GM19239 (cell line): ENCODE measurements at regions not wholly inside any gene's neighbourhood (a gene's known extent, or its start where the extent isn't known, plus 50 kb on each side); places are given as distances from the start of the nearest gene placed in this dataset.

Source experiments
- DNase-seq: peaks from one replicate; pipeline ENCODE4 v3.0.0; 2011; ENCODE audit warnings: low spot score; ENCODE audit not compliant: insufficient read length
- FAIRE-seq: peaks from 2 replicates; lab custom pipeline; 2011; peaks lifted over from hg19 to GRCh38; lab: Jason Lieb, UNC

DNA sequence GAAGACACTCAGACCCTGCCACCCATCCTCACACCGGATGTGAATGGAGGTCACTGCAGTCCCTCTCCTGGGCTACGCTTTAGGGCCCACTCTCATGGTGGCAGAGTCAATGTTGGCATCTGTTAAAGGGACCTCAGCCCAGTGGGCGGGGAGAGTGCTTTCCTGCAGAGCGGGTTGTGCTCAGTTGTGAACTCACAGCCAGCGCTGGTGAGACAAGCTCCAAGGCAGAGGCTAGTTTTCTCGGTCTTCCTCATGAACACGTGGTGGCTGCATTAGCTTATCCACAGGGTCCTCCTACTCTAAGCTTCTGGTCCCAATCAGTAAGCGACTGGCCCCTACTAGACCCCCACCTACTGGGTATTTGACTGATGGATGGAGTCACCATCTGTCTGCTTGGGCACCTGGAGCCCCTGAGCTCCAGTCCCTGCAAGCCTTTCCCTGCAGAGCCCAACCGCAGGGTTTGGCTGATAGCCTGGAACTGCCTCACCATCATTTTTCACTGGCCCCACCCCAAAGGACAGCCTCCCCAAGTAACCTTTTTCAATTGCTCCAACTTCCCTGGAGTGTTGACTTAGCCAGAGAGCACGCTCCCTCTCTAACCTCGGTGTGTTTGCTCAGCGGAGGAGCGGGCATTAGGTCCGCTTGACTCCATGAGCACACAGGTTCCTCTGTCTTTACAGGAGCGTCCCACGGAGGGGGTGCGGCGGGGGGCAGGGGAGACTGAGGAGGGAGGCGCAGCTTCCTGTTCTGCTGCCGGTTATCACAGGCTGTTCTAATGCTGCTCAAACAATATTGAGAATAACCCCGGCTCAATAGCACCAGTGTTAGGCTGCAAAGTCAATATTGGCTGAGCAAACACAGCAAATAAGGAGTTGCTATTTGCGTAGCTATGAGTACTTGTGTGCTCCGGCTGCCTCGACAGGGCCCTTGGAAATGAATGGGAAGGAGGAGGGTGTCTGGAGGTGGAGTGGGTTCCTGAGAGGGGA, 141.7 kb downstream of the RPLP1 start:
- no peak for DNase-seq
- no peak for FAIRE-seq

DNA sequence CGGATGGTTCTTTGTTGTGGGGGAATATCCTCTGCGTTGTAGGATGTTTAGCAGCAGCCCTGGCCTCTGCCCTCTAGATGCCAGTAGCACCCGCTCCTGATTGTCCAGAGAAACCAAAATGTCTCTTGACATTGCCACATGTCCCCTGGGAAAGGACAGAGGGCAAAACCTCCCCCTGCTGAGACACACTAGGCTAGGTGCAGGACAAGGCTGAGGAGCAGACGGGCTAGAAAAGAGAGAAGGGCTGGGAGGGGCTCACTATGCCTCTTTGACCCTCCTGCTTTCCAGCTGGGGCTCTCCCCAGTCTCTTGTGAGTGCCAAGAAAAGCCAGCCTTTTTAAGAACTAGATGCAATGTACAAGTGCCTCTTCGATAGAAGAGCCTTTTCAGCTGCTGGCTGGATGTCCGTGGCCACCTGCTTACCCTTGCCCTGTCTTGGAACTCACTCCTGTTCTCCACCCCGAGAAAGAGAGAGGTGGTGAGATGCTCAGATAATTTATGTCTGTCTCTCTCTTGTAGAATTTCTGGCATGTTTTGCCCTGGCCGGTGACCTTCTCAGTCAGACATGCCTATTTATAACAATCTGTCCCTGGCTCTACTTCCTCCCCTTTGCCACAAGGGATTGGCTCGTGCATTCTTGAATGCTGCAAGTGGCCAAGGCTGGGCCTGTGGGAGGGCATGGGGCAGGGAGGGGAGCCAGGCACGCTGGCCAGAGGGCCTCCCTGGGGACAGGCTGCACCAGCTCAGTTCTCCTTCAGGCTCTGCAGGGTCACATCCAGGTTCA, 142.6 kb downstream of the RPLP1 start:
- DNase-seq (no peak), FAIRE-seq (no peak)

DNA sequence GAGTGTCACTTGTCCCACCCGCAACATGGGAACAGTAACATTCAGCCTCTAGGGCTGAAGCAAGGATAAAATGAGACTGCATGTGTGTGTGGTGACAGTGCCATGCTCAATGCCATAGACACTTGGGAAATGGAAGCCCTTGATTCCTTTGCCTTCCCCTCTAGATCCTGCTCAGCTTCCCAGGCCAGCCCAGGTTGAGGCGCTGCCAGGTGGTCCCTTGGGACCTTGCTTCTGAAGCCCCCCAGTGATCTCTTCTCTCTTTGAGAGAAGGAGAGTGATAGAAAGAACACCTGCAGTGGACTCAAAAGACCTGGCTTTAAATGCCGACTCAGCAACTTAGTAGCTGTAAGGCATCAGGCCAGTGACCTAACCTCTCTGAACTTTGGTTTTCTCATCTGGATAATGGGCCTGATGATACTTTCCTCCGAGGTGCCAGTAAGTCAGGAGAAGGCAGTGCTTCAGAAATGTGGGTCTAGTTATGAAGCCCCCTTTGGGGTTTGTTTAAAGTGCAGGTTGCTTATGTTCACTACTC, 144.5 kb downstream of the RPLP1 start:
- FAIRE-seq (no peak), DNase-seq (no peak)

DNA sequence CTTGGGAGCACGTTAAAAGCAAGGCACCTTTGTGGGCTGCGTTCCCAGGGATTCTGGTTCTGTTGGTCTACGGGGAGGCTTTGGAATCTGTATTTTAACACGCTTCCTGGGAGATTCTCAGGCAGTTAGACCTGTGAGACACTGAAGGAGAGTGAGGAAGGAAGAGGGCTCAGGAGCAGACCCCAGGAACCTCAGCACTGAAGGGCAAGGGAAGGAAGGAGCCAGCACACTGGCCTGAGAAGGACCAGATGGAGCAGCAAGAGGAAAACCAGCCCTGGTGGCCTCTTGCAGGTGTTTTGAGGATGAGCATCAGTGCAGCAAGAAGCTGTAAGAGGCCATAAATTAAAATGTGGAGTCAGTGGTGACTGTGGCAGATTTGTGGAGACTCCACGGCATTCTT, 146.7 kb downstream of the RPLP1 start:
- FAIRE-seq (no peak), DNase-seq (no peak)

DNA sequence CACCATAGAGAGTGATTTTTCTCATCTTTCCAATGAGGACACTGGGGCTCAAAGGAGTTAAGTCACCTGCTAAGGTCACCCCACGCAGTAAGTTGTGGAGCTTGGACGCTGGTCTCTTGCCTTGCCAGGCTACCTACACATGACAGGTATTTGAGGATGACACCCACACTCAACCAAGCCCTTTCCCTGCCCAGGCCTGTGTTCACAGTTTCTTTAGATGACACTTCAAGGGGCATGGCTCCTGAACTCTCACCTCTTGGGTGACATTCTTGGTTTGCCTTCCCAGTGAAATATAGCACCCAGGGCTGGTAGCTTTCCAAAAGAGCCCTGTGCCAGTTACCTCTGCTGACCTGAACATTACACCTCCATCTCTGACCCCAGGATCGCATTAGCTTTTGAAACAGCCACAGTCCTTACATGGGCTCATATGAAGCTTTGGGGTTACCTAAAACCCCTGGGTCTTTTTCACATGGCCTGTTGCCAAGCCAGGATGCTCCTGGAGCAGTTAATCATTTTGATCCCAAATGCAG, 148.0 kb downstream of the RPLP1 start:
- DNase-seq: no peak
- FAIRE-seq: no peak

DNA sequence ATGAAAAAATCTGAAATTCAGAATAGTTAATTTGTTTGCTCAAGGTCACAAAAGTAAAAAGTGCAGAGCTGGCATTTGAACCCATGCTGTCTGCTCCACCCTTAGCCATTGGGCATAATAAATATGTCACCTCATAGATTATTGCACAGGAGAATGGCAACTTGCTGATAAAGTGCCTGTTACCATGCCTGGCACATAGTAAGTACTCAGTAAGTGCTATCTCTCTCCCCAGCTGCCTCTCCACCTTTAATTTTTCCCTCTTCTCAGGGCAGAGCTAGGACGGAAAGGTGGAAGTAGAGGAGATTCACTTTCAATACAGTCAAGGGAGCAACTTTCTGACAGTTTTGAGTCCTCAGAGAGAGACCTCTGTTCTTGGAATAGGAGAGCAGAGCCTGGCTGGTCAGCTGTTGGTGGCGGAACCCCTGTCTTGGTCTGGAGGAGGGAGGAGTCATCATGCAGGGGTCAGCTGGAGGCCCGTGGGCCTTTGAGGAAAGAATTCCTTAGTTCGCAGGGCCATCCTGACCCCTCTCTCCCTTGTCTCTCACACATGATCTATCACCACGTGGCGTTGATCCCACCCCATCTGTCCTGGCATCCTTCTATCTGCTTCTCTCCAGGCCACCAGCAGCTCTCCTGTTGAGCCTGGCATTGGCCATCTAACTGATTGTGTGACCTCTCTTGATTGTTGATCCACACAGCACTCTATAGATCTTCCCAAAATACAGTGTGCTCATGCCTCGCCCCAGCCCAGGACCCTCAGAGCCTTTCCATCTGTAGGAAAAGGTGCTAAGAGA, 149.3 kb downstream of the RPLP1 start:
- no peak for DNase-seq

DNA sequence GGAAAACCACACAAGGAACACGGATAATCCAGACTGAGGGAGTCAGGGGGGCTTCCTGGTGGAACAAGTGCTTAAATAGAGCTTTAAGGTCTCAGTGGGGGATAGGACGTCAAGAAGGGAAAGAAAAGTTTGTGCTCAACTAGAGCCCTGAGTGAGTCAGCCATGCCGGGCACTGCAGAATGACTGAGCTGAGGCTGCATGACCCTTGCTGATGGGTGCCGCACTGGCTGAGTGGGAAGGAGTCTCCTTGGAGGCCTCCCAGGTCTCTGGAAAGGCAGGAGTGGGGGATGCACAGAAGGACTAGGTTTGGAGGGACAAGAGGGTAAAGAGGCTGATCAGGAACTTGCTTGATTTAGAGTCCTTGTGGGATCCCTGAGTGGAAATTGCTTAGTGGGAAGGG, 150.3 kb downstream of the RPLP1 start:
- FAIRE-seq (no peak), DNase-seq (no peak)

More for the DNA sequence above, 149.3 kb downstream of the RPLP1 start:
- FAIRE-seq: no peak

DNA sequence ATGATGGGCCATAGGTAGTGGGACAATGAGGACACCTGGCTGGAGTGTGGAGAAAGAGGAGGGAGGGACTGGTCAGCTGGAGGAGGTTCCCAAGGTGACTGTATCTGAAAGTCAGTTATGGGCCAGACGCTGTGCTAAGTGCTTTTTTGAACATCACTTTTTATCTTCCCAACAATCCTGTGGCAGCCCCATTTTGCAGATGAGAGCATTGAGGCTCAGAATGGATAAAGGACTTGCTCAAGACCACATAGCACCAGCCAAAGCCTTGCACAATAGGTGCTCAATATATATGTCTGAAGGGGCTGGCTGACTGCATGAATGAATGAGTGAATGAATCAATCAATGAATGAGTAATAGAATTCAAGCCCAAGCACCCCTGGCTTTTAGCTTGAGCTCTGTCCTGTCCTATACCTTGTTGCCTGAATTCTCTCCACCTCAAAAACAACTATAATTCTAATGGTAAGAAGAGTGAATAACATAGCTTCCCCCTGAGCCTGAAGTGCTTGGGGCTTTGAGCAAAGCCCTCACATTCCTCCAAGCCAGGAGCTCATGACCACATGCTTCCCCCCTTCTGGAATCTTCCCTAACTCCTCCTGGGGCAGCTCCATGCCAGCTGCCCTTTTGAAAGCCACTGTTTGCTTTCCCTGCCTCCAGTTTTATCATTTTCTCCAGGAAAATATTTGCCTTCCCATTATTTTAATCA, 150.9 kb downstream of the RPLP1 start:
- no peak for DNase-seq

DNA sequence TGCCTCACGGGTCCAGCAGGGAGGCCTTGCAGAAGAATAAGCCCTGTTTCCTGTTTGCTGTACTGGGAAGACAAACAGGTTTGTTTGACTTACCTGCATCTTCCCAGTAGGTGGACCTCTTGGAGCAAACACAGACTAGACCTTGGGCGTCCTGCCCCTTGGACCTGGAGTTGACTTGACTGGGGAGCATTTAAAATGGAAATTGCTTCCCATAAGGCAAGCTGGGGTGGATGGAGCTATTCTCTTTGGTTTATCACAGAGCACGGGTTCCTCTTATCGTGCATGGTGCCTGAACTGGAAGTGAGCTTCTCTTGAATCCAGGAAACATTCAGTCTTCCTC, 151.4 kb downstream of the RPLP1 start:
- FAIRE-seq (no peak), DNase-seq (no peak)

More for the DNA sequence above, 150.9 kb downstream of the RPLP1 start:
- FAIRE-seq: no peak

DNA sequence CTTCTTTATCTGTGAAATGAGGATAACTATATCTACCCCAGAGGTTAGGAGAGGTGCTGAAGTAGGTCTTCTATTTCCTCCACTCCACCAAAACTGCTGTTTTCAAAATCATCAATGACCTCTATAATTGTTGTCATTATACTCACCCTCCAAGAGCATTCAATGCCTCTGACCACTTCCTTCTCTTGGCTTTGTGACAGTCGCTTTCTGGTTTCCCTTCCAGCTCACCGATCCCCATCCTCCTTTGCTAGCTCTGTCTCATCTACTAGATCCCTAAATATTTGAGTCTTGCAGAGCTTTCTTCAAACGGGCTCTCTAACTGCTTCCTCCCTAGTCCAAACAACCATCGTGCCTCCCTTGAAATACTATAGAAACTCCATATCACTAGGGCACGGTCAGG, 153.5 kb downstream of the RPLP1 start:
- no peak for FAIRE-seq

DNA sequence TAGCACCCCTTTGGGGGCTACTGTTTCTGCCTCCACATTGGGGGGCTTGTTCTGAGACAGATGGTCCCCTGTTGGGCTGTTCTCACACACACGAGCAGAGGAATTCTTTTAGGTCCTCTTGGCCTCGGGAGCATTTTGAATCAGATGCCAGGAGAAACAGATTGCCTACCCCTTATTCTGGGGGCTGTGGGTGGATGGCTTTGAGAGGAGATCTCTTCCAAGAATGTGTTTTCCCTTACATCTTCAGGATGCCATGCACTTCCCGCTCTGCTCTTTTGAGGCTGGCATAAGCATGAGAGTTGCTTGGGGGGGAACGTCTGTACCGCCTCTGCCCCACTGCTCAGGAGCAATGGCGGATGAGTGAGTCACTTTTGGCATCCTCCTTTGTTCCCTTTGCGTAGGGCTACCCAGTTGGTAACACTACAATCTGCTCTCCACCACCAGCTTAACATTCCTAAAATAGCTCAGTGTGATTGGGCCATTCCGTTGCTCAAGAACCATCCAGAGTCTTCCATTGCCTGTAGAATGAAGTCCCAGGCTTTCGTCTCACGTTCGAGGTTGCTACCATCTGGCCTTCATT, 154.4 kb downstream of the RPLP1 start:
- DNase-seq (no peak), FAIRE-seq (no peak)

More for the DNA sequence above, 153.5 kb downstream of the RPLP1 start:
- no peak for DNase-seq

DNA sequence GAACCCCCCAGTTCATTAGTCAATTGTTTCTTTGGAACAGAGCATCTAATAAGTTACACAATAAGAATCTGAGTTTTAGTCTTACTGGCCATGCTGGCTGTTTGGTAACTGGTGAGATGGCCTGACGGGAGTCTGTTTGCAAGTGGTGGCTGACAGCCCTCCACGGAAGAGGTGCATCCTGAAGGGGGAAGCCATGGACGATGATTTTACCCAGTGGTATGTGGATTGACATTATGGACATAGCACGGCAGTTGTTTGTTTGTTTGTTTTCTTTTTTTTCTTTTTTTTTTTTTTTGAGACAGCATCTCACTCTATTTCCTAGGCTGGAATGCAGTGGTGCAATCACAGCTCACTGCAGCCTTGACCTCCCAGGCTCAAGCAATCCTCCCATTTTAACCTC, 156.0 kb downstream of the RPLP1 start:
- FAIRE-seq: no peak
- DNase-seq: no peak

DNA sequence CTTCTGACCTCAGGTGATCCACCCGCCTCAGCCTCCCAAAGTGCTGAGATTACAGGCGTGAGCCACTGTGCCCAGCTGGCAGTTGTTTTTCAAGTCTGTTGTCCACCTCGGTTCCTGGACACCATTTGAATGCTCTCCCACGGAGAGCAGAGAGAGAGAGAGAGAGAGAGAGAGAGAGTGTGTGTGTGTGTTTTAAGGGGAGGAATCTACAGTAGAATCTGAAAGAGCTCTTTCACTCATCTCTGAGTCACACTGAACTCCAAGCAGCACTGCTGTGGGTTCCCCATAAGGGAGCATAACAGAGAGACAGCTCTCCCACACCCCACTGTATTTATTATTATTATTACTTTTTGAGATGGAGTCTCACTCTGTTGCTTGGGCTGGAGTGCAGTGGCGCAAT, 156.6 kb downstream of the RPLP1 start:
- FAIRE-seq (no peak), DNase-seq (no peak)

DNA sequence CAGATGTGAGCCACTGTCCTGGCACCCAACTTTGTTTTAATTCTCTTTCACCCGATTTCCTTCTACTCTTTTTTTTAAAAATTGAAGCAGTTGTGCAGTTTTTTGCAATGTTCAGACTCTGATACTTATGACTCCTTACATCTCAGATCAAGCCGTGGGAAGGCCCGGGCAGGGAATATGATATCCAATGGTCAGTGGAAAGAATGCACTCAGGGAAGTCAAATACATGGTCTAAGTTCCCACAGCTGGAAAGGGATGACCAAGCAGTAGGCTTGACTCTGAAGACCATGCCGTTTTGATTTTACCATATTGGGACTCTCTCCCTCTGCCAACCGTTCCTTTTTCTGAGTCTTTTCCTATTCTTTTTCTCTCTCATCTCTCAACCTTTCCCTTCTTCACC, 157.2 kb downstream of the RPLP1 start:
- DNase-seq (no peak), FAIRE-seq (no peak)

DNA sequence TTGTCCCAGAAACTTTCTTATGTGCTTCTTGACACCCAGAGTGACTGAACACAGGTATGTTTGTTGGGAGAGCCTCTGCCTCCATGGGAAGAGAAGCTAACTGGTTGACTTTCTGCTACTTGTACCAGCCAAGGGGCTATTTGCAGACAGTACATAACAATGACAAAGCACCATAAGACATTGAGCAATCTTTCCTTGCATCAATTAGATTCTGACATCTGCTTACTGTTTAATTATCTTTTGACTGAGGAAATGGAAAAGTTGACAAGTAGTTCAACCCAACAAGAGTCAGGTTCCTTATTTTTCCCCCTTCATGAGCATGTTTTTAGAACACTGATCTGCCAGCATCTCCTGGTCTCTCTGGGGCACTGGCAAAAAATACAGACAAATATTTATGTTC, 157.7 kb downstream of the RPLP1 start:
- no peak for DNase-seq
- no peak for FAIRE-seq

DNA sequence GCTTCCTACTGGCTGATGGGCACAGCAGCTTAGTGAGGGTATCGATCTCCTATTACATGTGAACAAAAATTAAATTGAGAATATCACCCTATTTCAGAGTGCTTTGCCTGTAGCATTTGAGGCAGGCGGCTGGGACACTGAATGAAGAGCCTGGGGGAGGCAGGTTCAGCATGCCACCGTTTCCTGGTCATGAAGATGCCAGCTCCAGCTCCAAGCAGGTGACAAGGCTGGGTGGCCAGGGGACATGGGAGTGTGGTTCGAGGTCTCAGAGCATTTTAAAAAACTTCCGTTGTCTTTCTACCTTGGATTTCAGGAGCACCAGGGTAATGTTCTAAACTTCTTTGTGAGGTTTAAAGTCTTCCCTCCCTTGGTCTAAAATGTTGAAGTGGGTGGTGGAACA, 158.2 kb downstream of the RPLP1 start:
- DNase-seq (no peak), FAIRE-seq (no peak)

DNA sequence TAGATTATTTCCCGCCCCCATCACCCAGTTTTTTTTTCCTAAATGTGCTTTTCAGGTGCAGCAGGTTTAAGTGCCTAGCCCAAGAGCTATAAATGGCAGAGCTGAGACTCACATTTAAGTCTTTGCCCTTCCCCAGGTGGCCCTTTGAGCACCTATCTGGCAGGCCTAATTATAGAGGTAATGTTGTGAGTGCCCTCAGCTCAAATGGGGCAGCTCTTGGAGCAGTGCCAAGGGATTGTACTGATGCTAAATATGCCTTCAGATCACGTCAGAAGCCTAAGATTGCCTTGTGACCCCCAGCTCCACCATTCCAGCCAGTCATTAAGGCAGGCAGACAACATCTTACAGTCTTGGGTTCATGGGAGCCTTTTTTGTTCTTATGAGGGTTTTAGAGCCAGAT, 159.5 kb downstream of the RPLP1 start:
- FAIRE-seq (no peak), DNase-seq (no peak)

DNA sequence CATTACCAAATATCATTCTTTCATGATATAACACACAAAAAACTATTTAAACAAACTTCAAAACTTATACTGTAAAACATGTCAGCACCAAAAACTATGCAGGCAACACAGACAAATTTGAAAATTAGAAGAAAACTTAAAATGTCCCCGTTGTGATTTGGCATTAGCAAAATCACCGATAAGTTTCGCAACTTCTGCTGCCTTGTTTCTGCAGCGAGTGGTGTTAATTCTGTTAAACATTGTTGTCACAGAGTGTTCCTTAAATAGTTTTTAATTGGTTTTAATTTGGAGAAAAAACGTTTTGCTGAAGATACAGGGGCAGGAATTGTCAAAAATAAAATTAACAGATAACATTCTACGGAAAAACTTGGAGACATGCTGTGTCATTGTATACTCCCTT, 160.6 kb downstream of the RPLP1 start:
- no peak for FAIRE-seq
- DNase-seq: no peak

DNA sequence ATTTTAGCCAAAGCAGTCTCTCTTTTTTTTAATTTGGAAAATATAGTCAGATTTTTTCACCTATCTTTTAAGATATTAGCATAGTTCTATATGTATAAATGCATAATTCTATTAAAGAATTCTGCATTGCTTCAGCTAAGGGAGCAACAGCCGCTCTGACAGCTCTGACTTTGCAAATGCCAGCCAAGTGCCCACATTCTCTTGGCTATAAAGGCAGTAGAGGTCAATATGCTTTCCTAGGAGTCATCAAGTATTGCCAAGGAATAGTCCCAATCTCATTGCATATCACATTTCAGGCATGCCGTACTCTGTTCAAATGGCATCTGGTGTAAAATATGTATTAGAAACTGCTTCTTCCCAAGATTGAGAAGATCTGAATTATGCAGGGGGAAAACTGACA, 161.4 kb downstream of the RPLP1 start:
- FAIRE-seq (no peak), DNase-seq (no peak)
